ENCODE measurements at regions not wholly inside any gene's neighbourhood (a gene's known extent, or its start where the extent isn't known, plus 50 kb on each side); places are given as distances from the start of the nearest gene placed in this dataset.
"Not testable (repeated sequence)": the region's sequence is repeated elsewhere in the genome, so short reads cannot be mapped to it uniquely, and the experiment has no call there.

DNA sequence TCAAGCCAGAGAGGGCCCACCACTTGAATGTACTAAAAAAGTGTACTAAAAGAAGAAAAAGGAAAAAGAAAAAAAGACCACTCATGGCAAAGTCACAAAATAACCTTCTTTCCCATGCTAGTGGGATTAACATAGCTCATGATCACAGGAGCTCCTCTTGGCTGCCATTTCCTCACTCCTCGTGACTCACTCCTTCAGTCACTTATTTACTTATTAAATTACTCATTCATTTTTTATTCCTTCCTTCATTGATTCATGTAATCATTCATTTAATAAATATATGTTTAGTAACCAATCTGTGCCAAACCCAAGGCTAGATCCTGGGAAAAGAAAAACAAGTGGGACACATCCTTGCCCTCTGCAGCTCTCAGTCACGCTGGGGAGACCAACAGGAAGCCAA, 300.5 kb downstream of the INSIG2 start:
- DNase-seq: no peak

DNA sequence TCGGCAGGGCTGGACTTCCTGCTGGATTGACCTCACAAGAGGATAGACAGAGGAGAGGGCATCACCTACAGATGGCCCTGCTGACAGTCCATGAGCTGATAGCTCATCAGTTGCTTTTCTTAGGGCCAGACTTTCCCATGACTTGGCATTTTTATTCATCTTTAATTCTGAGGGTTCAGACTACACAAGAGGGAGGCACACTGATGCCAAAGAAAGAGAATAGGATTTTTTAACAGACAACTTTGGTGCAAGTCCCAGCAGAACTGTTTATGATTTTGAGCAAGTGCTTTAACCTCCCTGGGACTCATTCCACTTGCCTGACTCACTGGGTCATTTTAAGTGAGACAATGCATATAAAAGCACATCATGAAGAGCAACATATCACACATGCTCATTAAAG, 299.2 kb downstream of the INSIG2 start:
- DNase-seq: peak; percentile 2

DNA sequence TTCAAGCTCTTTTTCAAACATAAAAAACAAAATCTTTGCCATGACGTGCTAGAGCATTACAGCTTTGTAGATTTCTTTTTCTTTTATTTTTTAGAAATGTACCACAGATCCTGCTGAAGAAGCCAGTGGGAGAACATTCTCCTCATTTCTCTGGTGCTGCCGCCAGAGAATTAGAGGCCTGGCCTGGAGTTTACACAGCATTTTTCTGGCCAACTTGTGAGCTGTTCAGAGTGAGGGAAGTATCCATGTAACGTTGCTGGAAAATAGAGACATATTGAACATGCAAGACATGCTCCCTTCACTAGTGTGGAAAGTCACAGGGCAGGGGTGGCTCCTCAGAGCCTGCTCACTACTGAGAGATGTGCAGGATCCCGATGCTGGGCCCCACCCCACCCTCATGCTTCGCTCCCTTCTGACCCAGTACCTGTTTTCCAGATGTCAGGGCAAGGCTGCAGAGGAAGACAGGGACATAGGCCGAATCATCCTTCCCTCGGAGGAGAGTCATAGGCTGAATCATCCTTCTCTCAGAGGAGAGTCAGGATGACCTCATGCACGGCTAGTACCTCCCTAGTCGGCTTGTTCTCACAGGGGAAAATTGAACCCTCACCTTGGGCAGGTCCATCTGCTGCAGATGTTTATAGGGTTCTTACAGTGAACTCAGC, 298.5 kb downstream of the INSIG2 start:
- DNase-seq: peak; percentile 38

DNA sequence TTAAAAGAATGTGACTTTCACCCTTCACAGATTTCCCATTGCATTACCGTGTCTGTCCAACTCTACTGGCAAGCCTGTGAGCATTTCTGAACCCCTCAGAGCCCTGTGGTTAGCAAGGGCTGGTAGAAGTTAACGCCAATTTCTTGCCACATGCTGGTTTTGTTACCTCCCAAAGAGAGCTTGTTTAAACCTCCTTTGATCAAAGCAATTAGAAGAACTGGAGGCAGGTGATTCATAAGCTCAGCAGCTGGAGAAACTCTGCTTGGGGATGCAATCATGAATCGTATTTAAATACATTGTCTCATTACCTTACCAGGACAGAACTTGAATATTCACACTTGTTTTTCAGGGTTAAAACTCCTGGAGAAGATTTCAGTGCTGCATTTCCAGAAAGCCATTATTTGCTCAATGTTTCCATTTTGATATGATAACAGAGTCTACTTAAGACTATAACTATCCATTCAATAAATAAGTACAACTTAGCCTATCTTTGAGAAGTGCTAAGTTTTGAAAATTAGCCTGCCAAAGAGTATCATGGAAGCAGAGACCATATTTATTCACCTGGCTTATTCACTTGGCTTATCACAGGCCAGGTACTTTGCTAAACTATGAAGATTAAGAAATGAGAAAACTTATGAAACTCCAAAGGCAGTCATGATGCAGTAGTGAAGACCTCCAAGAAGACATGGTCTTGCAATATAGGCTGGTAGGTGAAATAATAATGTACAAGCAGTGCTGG, 292.8 kb downstream of the INSIG2 start:
- no peak for DNase-seq

DNA sequence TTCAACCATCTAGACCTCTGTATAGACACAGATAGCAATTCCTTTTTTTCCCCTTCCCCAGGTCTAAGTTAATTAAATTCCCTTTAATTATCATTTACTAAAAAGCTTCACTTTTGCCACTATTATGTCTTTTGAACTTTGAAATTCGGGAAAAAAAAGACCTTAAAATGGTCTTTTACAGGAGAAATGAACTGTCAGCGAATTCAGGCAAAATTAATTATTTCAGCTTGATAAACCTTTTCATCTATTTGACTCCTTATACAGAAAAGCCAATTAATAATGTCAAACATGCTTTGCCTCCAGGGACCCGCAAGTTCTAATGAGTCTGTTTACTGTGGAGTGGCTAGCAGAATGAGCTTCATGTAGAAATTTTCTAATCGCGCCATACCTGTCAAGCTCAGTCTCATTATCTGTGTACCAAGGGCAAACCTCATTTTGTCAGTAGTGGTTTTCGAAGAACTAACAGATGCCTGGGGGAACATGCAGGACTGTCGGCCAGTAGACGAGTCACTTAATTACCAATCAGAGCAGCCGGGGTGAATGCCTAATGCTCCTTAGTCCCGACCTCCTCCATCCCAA, 287.7 kb downstream of the INSIG2 start:
- DNase-seq: no peak

DNA sequence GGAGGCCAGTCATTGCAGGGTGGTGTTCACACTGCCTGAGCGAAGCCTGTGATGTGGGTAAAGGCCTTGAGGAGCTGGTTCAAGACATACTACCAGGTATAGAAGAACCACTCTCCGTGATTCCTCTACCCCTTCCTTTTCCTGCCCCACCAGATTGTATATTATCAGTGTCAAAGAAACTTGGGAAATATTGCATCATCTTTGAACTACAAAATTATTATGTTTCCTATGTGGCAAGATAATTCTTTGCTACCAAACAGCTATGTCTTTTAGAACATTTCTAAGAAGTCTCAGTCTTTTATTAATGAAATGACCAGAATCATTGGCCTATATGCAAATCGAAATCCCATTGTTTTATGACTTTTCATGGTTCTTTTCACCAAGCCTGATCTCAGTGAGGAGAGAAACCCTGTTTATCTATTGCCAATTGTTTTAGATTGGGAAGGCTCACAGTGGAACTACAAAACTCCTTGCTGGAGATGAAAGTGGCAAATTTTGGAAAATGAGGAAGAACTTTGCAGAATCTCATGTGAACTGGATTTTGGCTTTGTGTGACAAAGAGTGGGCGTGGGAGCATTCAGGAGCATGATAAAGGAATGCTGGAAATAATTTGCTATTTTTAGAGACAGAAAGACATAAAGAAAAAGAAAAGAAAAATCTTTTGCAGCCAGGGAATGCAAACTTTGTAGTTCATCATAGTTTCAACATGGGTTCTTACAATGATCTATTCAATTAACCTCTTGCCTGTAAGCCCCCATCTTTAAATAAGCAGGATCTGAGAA, 286.9 kb downstream of the INSIG2 start:
- no peak for DNase-seq

DNA sequence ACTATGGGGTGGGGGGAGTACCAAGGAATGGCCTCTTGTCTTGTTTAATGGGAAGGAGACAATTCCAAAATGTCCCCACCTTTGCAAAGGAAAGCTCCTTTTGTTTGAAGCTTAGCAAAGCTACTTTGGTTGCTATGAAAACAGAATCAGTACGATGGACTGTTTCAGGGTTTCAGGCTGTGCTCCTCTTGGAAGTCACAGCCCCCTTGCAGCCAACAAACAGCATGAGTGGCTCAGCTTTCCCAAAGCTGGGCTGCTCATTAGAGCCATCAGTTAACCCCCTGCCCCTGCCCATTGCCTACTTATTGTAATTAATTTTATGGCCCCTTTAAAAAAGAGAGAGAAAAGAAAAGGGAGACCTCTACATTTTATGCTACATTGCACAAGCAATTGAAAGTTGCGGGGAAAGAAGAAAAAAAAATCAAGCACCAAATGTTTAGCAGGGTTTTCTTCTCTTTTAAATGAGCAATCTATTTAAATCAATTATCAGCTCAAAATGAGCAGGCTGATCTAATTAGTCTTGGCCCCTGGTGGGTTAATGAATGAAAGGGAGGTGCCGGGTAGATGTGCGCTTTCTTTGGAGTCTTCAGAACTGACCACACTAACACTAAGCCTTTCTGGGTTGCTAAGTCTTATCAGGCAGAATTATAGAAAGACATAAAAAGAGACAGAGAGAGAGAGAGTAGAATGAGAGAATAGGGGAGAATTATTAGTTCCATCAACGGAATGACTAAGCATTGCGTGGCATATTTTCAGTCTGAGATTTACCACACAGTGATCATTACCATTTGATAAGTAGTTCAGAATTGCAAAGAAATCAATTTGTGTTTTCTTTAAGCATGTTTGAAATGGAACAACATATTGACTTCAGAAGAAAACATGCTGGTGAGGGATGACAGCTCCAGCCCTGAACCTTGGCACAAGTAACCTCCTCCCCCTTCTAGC, 284.9 kb downstream of the INSIG2 start:
- no peak for DNase-seq

DNA sequence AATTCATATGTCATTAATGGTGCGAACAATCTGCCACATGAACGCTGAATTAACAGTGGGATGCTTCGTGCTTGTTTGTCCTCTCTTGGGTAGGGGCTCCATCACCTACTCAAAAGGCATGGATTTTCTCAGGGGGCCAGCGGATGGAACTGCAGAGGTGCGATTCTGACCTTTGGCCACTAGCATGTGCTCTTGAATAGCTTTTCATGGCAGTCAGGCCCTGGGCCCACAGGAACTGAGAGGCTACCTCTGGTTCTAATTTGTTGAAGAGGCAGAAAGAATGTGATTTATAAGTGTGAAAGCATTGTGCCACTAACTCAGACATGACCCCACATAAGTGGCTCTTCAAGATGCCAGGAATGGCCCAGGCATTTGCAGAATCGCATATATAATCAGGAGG, 283.2 kb downstream of the INSIG2 start:
- DNase-seq: peak; percentile 31

DNA sequence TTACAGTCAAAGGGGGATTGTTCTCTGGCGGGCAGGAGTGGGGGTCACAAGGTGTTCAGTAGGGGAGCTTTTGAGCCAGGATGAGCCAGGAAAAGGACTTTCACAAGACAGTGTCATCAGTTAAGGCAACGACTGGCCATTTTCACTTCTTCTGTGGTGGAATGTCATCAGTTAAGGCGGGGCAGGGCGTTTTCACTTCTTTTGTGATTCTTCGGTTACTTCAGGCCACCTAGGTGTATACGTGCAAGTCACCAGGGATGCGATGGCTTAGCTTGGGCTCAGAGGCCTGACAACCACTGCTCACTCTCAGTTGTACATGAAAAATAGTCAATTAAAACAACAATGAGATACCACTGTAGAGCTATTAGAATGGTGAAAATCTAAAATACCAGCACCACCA, 281.2 kb downstream of the INSIG2 start:
- DNase-seq: not testable (repeated sequence)

DNA sequence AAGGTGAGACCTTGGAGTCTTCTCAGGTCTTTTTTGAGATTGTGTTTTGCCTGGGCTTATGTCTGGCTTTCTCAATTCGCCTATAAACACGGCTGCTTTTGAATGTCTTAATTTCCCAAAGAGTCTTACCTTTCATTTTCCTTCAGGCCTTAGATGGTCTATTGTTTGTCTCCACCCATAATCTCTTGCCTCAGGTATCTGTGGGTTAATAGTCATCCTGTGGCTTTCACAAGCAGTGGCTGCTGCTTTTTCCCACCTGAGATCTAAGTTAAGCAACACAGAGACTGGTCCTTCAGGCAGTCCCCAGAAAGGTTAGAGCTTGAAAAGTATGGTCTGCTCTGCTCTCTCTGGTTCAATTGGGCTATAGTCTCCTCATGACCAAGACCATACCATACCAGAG, 275.3 kb downstream of the INSIG2 start:
- DNase-seq: no peak

DNA sequence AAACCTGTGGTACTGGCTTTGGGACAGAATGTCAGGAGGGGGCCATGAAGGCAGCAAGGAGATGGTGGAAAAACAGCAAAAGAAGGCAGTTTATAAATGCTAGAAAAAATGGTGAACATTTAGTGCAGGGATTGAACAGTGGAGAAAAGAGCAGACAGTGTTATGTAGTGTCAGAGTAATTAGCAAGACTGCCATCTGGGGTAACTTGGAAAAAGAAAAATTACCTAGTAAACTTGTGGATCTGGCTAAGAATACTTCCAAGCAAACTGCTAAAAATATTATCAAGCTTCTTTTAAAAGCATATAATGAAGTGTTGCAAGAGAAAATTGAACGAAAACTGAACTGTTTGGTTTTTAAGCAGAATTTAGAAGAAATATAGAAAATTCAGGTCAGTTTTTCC, 267.8 kb downstream of the INSIG2 start:
- no peak for DNase-seq

DNA sequence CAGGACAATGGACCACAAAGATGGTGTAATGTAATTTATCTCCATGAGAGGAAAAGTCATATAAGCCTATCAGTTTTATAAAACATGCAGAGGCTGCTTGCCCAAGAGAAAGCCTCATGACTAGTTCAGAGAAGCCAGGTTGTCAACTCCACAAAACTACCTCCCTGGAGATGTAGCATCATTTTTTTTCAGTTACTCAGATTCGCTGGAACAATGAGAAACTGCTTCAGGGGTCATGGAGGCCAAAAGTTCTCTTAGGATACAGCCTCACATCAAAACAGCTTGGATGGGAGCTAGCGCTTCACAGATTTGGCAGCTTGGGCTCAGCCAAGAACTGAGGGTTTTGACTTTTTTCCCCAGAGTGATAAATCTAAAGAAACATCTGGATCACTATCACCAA, 263.5 kb downstream of the INSIG2 start:
- no peak for DNase-seq

DNA sequence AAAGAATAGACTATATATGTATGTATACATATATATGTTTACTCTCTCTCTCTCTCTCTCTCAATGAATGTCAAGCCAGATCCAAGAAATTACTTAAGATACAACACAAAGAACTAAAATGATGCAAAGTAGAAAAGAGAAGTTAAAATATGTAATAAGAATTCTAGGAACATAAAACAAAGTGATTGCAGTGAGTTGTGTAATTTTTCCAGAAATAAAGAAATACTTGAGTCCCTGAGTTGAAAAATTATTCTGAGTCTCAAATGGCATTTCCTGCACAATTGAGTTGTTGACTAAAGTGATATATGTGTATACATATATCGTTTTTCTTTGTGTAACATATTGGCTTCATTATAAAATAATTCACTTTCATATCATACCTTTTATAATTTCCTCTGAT, 262.4 kb downstream of the INSIG2 start:
- no peak for DNase-seq

DNA sequence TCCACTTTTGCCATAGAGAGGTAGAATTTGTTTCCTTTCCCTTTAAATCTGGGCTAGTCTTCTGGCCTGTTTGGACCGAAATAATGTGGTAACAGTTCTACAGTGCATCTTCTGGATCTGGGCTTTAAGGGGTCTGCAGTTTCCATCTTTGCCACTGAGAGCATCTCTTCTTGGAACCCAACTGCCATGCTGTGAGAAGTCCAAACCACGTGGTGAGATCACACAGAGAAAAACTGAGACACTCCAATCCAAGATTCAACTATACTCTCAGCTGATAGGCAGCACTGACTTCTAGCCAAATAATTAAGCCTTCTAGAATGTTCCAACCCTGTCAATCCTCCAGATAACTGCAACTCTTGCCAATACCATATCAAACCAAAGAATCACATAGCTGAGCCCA, 261.1 kb downstream of the INSIG2 start:
- no peak for DNase-seq

DNA sequence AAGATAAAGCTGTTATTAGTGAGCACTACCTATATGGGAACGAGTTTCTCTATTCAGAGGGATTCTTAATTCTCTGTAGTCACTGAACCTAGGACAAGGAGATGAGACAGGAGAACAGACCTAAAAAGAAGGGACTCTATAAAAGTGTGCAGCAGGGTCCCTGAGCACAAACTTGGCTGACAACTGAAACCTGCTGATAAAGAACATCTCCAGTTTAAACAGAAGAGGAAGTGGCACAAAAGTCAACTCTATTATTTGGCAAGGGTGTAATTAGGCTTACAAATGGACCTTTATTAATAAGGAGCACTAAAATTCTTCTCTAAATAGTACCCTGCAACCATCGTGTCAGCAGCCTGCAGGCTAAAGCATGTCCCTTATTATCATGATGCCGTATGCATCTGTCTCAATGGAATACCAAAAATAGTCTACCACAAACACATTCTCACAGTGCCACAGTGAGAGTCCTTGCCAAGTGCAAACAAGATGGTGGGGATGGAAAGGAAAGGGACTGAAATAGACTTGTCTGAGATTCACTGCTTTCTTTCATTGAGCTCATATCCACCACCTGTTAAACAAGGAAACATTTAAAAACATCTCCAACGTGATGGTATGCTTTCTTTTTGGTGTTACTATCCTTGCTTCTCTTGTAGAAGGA, 260.2 kb downstream of the INSIG2 start:
- no peak for DNase-seq

DNA sequence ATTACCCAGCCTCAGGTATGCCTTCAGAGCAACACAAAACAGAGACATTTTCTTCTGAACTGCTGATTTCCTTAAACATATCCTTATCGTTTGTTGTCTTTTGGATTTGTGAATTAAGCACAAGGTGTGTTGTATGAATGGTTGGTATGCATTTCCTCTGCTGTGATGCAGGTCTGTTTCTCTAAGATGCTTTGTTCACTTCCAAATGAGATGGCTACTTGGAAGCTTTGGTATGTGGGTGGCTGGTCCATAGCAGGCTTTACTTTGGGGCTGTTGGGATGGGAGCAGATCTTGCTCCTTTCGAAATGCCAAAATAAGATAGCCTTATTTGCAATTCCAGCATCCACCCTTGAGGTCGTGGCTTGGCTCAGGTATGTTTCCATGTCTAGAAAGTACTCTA, 257.2 kb downstream of the INSIG2 start:
- DNase-seq: no peak

DNA sequence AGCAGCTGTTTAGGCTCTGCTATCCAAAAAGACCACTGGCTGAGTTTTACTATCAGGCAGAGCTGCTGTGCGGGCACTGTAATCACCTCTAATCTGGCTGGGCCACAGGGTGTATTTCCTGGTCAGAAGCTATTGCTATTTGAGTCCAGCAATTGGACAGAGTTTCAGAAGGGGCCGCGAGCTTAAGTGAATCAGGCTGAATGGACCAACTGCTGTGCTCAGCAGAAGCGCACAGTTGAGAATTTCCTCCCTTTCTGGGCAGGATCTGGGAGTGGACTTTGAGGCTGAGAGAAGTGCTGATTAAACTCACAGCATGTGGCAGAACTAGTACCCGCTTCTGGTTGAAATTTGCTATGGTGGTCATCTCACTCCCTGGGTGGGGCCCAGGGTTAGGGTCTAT, 251.8 kb downstream of the INSIG2 start:
- no peak for DNase-seq

DNA sequence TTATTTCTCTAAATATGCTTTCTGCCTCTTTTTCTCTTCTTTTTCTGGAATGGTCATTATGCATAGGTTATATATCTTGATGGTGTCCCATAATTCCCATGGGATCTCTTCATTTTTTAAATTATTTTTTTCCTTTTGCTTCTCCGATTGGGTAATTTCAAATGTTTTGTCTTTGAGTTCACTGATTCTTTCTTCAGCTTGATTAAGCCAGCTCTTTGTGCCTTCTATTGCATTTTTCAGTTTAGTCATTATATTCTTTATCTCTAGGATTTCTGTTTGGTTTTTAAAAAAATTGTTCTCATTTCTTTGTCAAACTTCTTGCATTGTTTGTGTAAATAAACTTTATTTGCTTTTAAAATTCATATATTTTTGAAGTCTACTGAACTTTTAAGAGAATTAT, 251.1 kb downstream of the INSIG2 start:
- DNase-seq: no peak

DNA sequence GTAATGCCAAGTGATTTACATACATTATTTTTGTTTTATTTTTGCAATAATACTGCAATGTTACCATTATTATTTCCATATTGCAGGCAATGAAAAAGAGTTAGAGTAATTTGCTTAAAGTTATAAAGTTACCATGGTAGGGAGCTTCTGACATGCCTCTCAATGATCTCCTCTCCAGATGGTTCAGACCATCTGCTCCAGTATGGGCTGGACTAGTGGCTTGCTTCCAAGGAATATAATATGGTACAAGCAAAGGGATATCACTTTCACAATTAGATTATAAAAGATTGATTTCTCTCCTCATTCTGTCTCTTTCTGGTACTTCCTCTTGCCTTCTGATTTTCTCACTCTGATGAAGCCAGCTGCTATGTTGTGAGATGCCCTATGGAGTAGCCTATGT, 245.4 kb downstream of the INSIG2 start:
- DNase-seq: no peak

DNA sequence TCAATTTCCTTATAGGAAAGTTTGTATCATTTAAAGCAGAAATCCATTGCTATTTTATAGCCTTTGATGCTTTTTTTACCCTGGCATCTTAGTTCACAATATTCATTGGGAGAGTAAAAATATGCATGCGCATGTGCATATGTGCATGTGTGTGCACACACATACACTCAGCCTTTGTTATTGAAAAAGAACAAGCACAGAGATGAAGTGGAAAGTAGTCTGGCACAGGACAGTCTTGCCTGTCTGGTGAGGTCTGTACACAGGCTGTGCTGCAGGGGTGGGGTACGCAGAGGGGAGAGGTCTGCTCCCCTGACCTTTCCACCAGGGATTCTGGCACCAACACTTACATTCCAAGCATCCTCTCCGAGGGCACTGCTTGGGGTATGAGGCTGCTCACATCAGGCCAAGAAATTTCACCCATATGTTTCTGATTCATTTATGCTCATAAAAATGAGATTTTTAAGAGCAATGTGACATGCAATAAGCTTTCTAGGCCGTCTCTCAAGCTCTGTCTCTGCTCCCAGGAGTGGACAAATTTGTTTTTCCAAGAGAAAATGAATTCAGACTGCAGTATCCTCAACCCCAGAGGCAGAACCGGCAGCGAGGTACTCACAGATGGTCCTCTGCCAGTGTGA, 237.2 kb downstream of the INSIG2 start:
- DNase-seq: no peak
